Liver (tissue), 2 donors: ENCODE measurements at regions not wholly inside any gene's neighbourhood (a gene's known extent, or its start where the extent isn't known, plus 50 kb on each side); places are given as distances from the start of the nearest gene placed in this dataset.

ENCODE experiments used
- CTCF ChIP-seq: fragments of 150-350 bp; IDR thresholded peaks from 2 replicates; pipeline ENCODE4 v1.5.1; 2017; ENCODE audit warnings: improper control_type of control experiment, low read depth, low read length; ENCODE audit not compliant: missing input control
- FOXA1 ChIP-seq: IDR thresholded peaks from 2 replicates; pipeline ENCODE4 v1.6.1; 2016; ENCODE audit warnings: antibody characterized with exemption
- MAX ChIP-seq: IDR thresholded peaks from 2 replicates; pipeline ENCODE4 v1.6.1; 2016; ENCODE audit warnings: antibody characterized with exemption
- REST ChIP-seq: IDR thresholded peaks from 2 replicates; pipeline ENCODE4 v1.6.1; 2016; ENCODE audit warnings: antibody characterized with exemption, mild to moderate bottlenecking
- donor health status: healthy.

- TF ChIP-seq CTCF (no peak), REST (no peak), FOXA1 (no peak), MAX (no peak)
Observed at GRCh38 chr3:118478706-118479276, 555.9 kb downstream of the IGSF11 start.
